NCI-H2029 (cell line): ENCODE measurements at regions not wholly inside any gene's neighbourhood (a gene's known extent, or its start where the extent isn't known, plus 50 kb on each side); places are given as distances from the start of the nearest gene placed in this dataset.

Experiments
- DNase-seq: peaks from one replicate; lab custom pipeline; 2025; lab: John Stamatoyannopoulos, UW

DNA sequence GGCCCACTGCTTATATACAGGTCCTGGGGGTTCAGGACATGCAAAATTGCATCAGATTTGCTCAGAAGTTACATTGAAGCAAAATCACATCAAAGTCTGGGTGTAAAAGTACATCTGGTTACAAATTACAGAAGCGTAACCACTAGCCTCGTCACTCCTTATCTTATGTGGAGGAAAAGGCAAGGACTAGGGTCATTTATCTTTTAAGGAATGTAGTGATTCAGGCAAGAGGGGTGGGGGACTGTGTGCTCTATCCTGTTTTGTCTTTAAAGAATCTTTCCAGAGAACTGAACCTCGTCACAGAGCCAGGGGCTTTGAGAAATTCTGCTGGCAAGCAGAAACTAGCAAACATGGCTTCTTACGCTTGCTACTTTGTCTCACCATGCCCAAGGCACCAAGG, 61.1 kb upstream of the RAB4A start:
- no peak for DNase-seq

DNA sequence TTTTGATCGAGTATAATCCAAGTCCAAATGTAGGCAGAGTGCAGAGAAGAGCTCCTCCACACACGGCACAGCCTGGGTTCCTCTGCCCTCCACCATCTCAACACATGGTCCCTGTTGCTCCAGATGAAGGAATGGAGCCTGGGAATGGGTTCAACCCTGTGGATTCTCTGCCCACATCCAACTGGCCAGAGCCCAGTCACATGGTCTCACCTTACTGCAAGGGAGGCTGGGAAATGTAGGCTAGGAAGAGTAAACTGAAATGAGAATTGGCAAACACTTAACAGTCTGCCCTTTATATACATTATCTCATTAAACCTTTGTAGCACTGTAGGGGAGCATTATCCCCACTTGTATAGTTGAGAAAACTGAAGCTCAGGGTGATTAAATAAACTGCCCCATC, 60.1 kb upstream of the RAB4A start:
- DNase-seq: no peak

DNA sequence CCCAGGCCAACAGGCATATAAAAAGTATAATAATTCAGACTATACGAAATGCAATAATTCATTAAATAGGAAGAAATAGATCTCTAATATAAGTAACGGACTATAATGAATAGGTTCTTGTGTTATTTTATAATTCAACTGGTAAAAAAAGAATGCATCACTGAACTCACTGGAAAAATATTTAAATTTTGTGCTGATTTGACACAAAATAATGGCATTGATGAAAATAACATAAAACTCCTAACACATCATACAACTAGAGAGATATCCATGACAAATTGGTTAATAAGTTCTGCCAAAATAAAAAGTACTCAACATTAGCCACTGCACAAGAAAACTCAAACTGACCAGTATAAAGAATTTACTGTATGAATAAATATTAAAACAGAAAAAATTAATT, 57.1 kb upstream of the RAB4A start:
- no peak for DNase-seq

DNA sequence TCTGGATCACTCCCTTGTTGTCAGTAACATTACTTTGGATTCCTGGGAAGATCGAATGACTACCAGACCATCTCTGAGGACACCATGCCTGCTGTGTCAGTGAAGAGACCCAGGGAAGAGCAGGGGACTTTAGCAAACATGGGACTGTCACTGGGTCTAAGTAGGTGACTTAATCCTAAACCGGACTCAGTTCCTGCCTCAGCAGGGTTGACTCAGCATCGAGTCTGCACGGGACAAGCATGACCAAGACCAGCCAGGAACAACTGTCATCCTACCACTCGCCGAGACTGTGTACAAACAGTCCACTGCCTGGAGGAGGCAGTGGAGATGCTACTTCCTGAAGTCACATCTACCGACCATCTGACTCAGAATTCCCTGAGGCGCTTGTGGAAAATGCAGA, 53.2 kb upstream of the RAB4A start:
- no peak for DNase-seq

DNA sequence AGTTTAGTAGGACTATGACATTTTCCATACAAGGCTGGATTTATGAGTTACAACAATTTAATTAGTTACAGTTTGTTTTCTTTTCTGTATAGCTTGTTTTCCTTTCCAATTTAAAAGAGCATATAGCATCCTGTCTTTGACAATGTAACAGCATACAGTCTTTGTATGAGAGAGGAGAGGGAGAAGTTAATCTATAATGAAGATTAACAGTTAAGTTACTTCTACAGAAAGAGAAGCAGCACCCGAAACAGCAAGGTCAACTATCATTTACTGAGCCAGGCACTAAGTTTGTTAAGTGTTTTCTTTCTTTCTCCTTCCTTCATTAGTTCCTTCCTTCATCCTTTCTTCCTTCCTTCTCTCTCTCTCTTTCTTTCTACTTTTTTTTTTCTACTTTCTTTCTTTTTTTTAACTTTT, 52.3 kb upstream of the RAB4A start:
- DNase-seq: no peak

DNA sequence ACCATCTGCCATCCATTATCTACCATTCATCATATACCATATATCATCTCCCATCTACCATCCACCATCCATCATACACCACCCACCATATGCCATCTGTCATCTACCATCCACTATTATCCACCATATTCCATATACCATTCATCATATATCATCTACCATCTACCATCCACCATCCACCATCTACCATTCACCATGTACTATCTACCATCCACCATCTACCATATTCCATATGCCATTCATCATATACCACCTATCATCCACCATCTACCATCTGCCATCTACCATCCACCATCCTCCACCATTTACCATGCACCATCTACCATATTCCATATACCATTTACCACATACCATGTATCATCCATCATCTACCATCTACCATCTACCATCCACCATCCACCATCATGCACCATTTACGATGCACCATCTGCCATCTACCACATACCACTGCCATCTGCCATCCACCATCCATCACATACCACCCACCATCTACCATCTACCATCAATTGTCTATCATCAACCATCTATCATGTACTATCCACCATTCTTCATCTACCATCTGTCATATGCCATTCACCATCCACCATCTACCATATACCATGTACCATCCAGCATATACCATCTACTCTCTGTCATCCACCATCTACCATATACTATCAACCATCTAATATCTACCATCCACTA, 50.6 kb upstream of the RAB4A start:
- DNase-seq: no peak

DNA sequence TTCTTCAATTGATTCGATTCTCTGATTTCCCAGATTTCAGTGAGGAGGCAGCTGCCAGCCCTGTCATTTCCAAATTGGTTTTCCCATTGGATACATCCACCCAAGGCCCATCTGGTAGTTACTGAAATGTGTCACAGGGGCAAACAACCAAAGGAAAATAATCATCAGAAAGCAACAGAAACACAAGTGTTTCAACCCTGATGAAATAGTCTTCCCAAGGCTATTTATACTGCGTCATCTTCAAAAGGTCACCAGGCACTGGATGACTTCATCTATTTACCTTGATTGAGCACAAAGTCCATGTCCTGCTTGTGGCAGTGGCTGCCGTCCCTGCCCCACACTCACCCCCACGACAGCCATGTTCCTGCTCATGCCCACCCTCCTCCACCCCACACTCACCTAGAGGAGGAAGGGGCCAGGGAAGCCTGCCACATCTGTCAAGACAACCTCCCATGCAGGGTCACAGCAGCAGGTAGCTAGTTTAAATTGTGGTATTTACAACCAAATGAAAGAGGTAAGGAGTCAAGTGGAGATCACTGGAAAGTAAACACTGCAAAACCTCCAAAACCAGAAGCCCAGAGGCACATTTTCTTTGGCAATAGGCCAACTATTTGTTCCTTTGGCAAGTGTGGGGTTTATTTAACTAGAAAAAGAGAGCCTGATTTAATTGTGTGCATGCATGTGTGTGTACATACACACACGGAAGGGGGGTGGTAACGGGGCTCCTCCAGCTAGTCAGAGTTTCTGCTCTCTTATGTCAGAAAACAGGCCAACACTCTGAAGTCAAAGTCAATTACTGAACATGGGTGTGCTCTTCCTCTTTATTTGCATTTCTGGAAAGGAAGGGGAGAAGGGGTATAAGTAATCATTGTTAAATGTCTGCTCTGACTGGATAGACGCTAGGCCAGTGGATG, 49.5 kb upstream of the RAB4A start:
- DNase-seq: peak; percentile 93
